ENCODE measurements at regions not wholly inside any gene's neighbourhood (a gene's known extent, or its start where the extent isn't known, plus 50 kb on each side); places are given as distances from the start of the nearest gene placed in this dataset.

GRCh38 chr2:16378031-16378430 is 287.6 kb downstream of the CYRIA start:
- TF ChIP-seq POLR2A (IDR thresholded peaks at IDR 0.05) (no peak), CTCF (IDR thresholded peaks at IDR 0.05) (no peak)
- intact Hi-C loops (cut with DNase I; ENCODE audit: low total_unique reads), result no loop called here
- no peaks in the 10 kb centered on the region for H3K27me3 ChIP-seq
- H3K36me3 ChIP-seq (ENCODE audit: low read depth, missing control alignments), result no peaks in the 10 kb centered on the region
- 92 to 98% methylated on average over 2 of the region's 2 CpGs for WGBS, 2 donors
- no peaks in the 10 kb centered on the region for H3K9me3 ChIP-seq
- DNase-seq, result no peak
- H3K4me1 ChIP-seq, result no peaks in the 10 kb centered on the region
- no peak overlapping the region for H3K4me3 ChIP-seq
- H3K27ac ChIP-seq, result no peak overlapping the region

GRCh38 chr2:16375981-16376380 is 289.7 kb downstream of the CYRIA start:
- no peak for TF ChIP-seq CTCF (IDR thresholded peaks at IDR 0.05)
- no peak for TF ChIP-seq POLR2A (IDR thresholded peaks at IDR 0.05)
- DNase-seq, result no peak
- WGBS, 2 donors, result 68 to 95% methylated on average over 4 of the region's 4 CpGs
- H3K36me3 ChIP-seq (ENCODE audit: low read depth, missing control alignments), result no peaks in the 10 kb centered on the region
- no peak overlapping the region for H3K27ac ChIP-seq
- H3K9me3 ChIP-seq, result no peaks in the 10 kb centered on the region
- no peak overlapping the region for H3K4me3 ChIP-seq
- no peaks in the 10 kb centered on the region for H3K4me1 ChIP-seq
- intact Hi-C loops (cut with DNase I; ENCODE audit: low total_unique reads), result no loop called here
- H3K27me3 ChIP-seq, result no peaks in the 10 kb centered on the region

GRCh38 chr2:16375351-16375750 is 290.3 kb downstream of the CYRIA start:
- WGBS, 2 donors, result 86 to 91% methylated on average over 2 of the region's 2 CpGs
- intact Hi-C loops (cut with DNase I; ENCODE audit: low total_unique reads), result no loop called here
- Histone ChIP-seq H3K27me3 (no peaks in the 10 kb centered on the region), H3K4me1 (no peaks in the 10 kb centered on the region), H3K4me3 (no peak overlapping the region), H3K27ac (no peak overlapping the region), H3K9me3 (no peaks in the 10 kb centered on the region), H3K36me3 (ENCODE audit: low read depth, missing control alignments) (no peaks in the 10 kb centered on the region)
- no peak for DNase-seq
- TF ChIP-seq CTCF (IDR thresholded peaks at IDR 0.05), result no peak
- no peak for TF ChIP-seq POLR2A (IDR thresholded peaks at IDR 0.05)

- WGBS, 2 donors, result 85 to 86% methylated on average over 6 of the region's 6 CpGs
- intact Hi-C loops (cut with DNase I; ENCODE audit: low total_unique reads), result no loop called here
- no peak for TF ChIP-seq CTCF (IDR thresholded peaks at IDR 0.05)
- no peak for TF ChIP-seq POLR2A (IDR thresholded peaks at IDR 0.05)
- no peak overlapping the region for H3K27ac ChIP-seq
- H3K4me3 ChIP-seq, result no peak overlapping the region
- no peaks in the 10 kb centered on the region for H3K9me3 ChIP-seq
- H3K27me3 ChIP-seq, result no peaks in the 10 kb centered on the region
- H3K36me3 ChIP-seq (ENCODE audit: low read depth, missing control alignments), result no peaks in the 10 kb centered on the region
- H3K4me1 ChIP-seq, result no peaks in the 10 kb centered on the region
- DNase-seq, result no peak
Measured at GRCh38 chr2:16374671-16375070, 291.0 kb downstream of the CYRIA start.

GRCh38 chr2:16373341-16373740 is 292.3 kb downstream of the CYRIA start:
- H3K9me3 ChIP-seq, result no peaks in the 10 kb centered on the region
- no peaks in the 10 kb centered on the region for H3K27me3 ChIP-seq
- no peak overlapping the region for H3K4me3 ChIP-seq
- no peaks in the 10 kb centered on the region for H3K36me3 ChIP-seq (ENCODE audit: low read depth, missing control alignments)
- WGBS, 2 donors, result 94 to 100% methylated on average over 1 of the region's 1 CpG
- no peak overlapping the region for H3K27ac ChIP-seq
- no peak for TF ChIP-seq POLR2A (IDR thresholded peaks at IDR 0.05)
- TF ChIP-seq CTCF (IDR thresholded peaks at IDR 0.05), result no peak
- intact Hi-C loops (cut with DNase I; ENCODE audit: low total_unique reads), result no loop called here
- no peaks in the 10 kb centered on the region for H3K4me1 ChIP-seq
- no peak for DNase-seq
